ENCODE measurements at regions not wholly inside any gene's neighbourhood (a gene's known extent, or its start where the extent isn't known, plus 50 kb on each side); places are given as distances from the start of the nearest gene placed in this dataset.
A peak's percentile ranks its signal among the peaks of the same experiment; 100 is the strongest.

DNA sequence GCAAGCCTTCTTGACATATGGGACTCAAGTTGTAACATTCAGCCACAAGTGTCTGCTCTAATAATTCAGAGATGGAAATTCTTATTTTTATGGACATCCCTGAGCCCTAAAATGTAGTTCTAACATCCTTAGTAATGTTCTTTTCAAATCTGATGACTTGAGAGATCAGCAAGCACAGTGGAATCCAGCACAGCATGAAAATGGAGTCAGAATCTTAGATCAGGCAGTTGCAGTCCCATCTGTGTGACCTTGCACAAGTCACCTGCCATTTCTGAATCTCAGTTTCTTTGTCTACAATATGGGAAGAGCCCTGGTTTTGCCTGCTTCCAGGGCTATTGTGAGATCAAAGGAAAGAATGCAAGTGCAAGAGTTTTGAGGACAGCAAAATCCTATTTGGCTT, 183.9 kb upstream of the LPP start:
- peaks cover 23% of the 10 kb centered on the region for H3K4me1 Mint-ChIP-seq (ENCODE audit: low read depth)
- ATAC-seq = no peak
- ChIA-PET CTCF (no interaction called here), POLR2A (interaction anchor here (1.0 to 1.4 kb wide), 2 partner anchors 10 to 89 kb away, joined by 4 to 5 read pairs; no protein-coding TSS in a partner anchor)
- no peaks in the 10 kb centered on the region for H3K36me3 Mint-ChIP-seq (ENCODE audit: low read depth)
- no peak overlapping the region for H3K4me3 Mint-ChIP-seq
- TF ChIP-seq, protein P1, sequence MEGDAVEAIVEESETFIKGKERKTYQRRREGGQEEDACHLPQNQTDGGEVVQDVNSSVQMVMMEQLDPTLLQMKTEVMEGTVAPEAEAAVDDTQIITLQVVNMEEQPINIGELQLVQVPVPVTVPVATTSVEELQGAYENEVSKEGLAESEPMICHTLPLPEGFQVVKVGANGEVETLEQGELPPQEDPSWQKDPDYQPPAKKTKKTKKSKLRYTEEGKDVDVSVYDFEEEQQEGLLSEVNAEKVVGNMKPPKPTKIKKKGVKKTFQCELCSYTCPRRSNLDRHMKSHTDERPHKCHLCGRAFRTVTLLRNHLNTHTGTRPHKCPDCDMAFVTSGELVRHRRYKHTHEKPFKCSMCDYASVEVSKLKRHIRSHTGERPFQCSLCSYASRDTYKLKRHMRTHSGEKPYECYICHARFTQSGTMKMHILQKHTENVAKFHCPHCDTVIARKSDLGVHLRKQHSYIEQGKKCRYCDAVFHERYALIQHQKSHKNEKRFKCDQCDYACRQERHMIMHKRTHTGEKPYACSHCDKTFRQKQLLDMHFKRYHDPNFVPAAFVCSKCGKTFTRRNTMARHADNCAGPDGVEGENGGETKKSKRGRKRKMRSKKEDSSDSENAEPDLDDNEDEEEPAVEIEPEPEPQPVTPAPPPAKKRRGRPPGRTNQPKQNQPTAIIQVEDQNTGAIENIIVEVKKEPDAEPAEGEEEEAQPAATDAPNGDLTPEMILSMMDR (IDR thresholded peaks at IDR 0.05) = no peak
- intact Hi-C loops (cut with micrococcal nuclease) = no loop called here
- H3K27ac Mint-ChIP-seq = no peak overlapping the region
- no peaks in the 10 kb centered on the region for H3K27me3 Mint-ChIP-seq
- H3K9me3 Mint-ChIP-seq = no peaks in the 10 kb centered on the region
- DNase-seq = no peak

DNA sequence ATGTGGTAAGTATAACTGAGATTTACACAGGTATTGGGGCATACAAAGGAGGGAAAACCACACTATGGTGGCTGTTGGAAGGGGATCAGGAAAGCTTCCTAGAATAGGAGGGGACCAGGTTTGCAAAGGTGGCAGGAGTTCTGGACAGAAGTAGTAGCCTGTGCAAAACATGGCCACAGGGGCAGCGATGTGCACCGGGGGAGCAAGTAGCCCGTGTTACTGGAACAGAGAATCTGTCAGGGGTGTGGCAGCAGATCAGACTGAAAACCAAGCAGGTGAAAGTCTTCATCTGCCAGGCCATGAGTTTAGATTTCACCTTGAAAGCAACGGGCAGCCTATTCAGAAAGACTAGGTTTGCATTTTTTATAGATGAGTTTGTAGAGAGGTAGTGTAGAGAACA, 182.3 kb upstream of the LPP start:
- TF ChIP-seq, protein P1 (IDR thresholded peaks at IDR 0.05) = no peak
- Mint-ChIP-seq H3K9me3 (peaks cover 2% of the 10 kb centered on the region), H3K4me3 (no peak overlapping the region), H3K27me3 (no peaks in the 10 kb centered on the region), H3K36me3 (ENCODE audit: low read depth) (peaks cover 2% of the 10 kb centered on the region), H3K4me1 (ENCODE audit: low read depth) (peaks cover 36% of the 10 kb centered on the region), H3K27ac (no peak overlapping the region)
- ChIA-PET CTCF (interaction anchor here (1.0 to 1.5 kb wide), 2 partner anchors 231 to 233 kb away, joined by 3 to 5 read pairs; no protein-coding TSS in a partner anchor), POLR2A (interaction anchor here (0.7 kb wide), 1 partner anchor 16 kb away, joined by 3 read pairs; no protein-coding TSS in a partner anchor)
- ATAC-seq (no peak), DNase-seq (no peak)
- intact Hi-C loops (cut with micrococcal nuclease) = no loop called here

DNA sequence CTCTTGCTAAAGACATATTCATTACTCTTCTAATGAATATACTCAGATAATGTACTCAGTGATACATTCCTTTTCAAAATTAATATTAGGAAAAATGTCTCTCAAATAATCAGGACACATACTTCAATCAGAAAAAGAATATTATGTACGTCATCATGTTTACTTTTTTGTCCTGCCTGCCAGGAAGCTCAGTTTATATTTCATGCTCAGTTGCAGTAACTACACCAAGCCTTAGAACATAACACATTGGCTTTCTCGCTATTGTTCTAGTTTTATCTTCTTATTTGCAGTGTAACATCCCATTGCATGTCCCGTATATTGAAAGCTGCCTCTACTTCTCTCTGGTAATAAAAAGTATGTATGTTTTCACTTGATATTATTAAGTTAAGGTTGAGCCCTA, 181.5 kb upstream of the LPP start:
- no peak for ATAC-seq
- H3K27me3 Mint-ChIP-seq = no peaks in the 10 kb centered on the region
- no peak overlapping the region for H3K4me3 Mint-ChIP-seq
- DNase-seq = no peak
- H3K36me3 Mint-ChIP-seq (ENCODE audit: low read depth) = peaks cover 3% of the 10 kb centered on the region
- no peak overlapping the region for H3K27ac Mint-ChIP-seq
- intact Hi-C loops (cut with micrococcal nuclease) = no loop called here
- TF ChIP-seq, protein P1 (IDR thresholded peaks at IDR 0.05) = no peak
- peaks cover 4% of the 10 kb centered on the region for H3K9me3 Mint-ChIP-seq
- peaks cover 36% of the 10 kb centered on the region for H3K4me1 Mint-ChIP-seq (ENCODE audit: low read depth)
- CTCF ChIA-PET = interaction anchor here (1.0 to 4.0 kb wide), 4 partner anchors 10 to 235 kb away, joined by 3 to 17 read pairs (median 4); no protein-coding TSS in a partner anchor
- POLR2A ChIA-PET = no interaction called here

DNA sequence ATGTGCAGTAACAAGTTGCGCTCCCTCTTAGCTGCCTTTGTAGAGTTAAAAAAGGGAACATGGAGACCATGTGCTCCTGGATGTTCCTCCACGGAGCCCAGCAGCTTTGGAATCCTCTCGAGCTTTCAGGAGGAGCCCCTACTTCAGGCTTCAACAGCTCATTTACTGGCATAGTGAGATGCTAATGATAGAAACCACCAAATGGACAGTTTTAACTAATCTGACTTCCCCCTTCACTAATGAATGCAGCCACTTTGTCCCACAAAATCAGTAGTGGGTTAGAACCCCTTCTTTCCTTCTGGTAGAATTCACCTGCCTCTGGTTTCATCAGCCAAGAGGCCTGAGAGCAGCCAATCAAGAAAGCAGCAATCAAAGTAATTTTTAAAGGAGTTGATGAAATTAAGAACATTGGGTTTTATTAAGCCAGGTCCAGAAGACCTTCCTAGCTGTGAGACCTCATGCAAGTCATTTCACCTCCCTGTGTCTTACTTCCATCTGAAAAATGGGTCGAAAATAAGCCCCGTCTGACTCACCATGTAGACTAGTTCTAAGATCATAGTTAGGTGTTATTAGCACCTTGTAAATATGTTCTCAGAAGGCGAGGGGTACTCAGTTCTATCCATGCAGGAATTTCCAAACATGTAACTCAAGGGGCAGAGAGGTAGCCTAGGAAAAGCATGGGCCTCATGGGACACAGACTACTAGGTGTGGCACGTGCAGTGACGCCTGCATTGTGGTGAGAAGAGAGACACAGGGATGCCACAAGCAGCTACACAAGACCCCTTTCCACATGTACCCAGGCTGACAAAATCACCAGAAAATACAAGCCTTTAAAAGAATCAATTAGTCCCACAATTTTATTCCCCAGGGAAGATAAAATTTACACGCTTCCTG, 179.7 kb upstream of the LPP start:
- H3K36me3 Mint-ChIP-seq (ENCODE audit: low read depth) = peaks cover 3% of the 10 kb centered on the region
- H3K27me3 Mint-ChIP-seq = no peaks in the 10 kb centered on the region
- peak; percentile 53 for DNase-seq
- intact Hi-C loops (cut with micrococcal nuclease) = loop anchor here (2.0 kb wide), 1 partner anchor 231 kb away; no protein-coding TSS in a partner anchor
- ChIA-PET POLR2A (interaction anchor here (0.6 to 3.6 kb wide), 8 partner anchors 10 to 236 kb away, joined by 3 to 26 read pairs (median 3); partner anchors contain the start of gene BCL6), CTCF (interaction anchor here (0.6 to 4.0 kb wide), 11 partner anchors 9 to 275 kb away, joined by 3 to 17 read pairs (median 4); partner anchors contain the start of gene LPP)
- H3K27ac Mint-ChIP-seq = peak overlapping the region; percentile 86
- peaks cover 45% of the 10 kb centered on the region for H3K4me1 Mint-ChIP-seq (ENCODE audit: low read depth)
- peak overlapping the region; percentile 30 for H3K4me3 Mint-ChIP-seq
- ATAC-seq = peak; percentile 35
- H3K9me3 Mint-ChIP-seq = peaks cover 6% of the 10 kb centered on the region
- TF ChIP-seq, protein P1 (IDR thresholded peaks at IDR 0.05) = no peak

Measured in activated CD8-positive, alpha-beta T cell treated with anti-CD3 and anti-CD28 coated beads for 36 hours (primary cell).